GM12872 (cell line): ENCODE measurements at regions not wholly inside any gene's neighbourhood (a gene's known extent, or its start where the extent isn't known, plus 50 kb on each side); places are given as distances from the start of the nearest gene placed in this dataset.

Experiments
- TF ChIP-seq, protein P1 (sequence below): IDR thresholded peaks from 3 replicates; pipeline ENCODE4 v1.5.1; 2011; ENCODE audit warnings: low read depth, mild to moderate bottlenecking, low read length, moderate library complexity; ENCODE audit not compliant: insufficient read depth

DNA sequence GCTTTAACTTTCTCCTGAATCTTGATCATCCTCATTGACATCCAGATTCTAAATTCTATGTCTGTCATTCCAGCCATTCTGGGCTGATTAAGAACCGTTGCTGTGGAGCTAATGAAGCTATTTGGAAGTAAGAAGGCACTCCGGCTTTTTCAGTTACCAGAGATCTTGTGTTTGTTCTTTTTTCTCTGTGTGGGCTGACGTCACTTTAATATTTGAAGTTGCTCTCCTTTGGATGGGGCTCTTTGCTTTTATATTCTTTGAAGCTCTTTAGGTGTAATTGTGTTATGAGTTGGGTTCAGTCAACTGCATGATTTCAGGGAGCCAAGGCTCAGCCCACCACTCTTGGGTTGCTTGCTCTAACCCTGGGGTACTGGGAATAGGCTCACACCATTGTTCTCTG lies 460.6 kb downstream of the CDH8 start:
- TF ChIP-seq, protein P1, sequence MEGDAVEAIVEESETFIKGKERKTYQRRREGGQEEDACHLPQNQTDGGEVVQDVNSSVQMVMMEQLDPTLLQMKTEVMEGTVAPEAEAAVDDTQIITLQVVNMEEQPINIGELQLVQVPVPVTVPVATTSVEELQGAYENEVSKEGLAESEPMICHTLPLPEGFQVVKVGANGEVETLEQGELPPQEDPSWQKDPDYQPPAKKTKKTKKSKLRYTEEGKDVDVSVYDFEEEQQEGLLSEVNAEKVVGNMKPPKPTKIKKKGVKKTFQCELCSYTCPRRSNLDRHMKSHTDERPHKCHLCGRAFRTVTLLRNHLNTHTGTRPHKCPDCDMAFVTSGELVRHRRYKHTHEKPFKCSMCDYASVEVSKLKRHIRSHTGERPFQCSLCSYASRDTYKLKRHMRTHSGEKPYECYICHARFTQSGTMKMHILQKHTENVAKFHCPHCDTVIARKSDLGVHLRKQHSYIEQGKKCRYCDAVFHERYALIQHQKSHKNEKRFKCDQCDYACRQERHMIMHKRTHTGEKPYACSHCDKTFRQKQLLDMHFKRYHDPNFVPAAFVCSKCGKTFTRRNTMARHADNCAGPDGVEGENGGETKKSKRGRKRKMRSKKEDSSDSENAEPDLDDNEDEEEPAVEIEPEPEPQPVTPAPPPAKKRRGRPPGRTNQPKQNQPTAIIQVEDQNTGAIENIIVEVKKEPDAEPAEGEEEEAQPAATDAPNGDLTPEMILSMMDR = no peak

DNA sequence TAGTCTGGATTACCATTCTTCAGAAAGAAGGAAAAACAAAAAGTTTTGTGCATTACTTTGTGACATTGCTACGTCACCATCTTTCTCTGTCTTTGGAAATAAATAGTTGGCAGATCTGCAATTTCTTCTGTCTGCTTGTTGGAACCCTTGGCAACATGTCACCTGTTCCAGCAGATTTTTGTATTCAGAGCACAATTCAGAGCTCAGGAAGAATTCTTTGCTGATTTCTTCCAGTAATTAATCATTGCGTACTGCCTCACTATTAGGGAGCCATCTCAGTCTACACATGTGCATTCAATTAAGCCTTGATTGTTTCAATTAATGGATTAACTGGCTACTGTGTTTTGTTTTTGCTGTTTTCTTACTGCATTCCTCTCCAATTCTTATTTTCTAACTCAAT lies 467.2 kb downstream of the CDH8 start:
- TF ChIP-seq, protein P1 = no peak

DNA sequence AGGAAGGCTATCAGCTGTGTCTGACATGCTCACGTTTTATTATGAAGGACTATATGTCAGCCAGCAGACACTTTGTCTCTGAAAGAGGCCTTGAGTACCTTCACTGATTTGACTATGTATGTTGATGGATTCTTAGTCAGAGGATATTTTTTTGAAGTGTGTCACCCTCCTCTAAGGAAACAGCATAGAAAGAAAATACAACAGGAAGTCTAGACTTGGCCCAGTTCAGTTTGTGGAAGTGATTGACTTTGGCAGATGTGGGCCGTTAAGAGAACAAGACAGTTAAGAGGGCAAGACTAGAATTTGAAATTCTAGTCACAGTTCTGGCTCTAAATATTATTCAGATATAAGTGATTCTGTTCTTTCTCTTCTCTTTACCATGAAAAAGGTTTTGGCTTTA lies 471.5 kb downstream of the CDH8 start:
- TF ChIP-seq, protein P1 = no peak

DNA sequence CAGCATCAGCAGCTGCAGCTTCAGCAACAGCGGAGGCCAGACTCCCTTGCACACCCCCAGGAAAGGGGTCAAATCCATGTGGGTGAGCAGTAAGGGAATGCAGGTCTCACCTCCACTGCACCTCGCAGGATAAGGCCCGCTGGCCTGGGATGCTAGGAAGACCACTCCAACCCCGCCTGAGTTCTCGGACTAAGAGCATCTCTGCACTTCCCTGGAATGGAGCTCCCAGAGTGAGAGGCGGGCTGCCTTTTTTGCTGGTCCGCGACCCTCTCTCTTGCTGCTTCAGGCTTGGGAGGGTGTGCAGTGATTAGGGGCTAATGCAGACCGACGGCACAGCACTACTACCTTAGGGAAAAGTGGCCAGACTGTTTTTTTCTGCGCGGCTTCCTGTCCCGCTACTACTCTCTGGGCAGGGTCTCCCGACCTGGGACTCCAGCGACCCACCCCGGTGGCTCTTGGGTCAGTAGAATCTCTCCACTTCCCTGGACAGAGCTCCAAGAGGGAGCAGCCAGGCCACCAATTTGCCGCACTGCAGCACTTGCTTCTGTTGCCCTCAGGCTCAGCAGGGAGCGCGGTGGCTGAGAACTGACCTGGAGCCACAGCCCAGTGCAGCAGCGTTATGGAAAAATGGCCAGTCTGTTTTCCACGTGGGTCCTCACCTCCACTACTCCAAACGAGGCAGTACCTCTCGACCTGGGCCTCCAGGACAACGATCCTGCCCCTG lies 480.4 kb downstream of the CDH8 start:
- TF ChIP-seq, protein P1 = no peak

DNA sequence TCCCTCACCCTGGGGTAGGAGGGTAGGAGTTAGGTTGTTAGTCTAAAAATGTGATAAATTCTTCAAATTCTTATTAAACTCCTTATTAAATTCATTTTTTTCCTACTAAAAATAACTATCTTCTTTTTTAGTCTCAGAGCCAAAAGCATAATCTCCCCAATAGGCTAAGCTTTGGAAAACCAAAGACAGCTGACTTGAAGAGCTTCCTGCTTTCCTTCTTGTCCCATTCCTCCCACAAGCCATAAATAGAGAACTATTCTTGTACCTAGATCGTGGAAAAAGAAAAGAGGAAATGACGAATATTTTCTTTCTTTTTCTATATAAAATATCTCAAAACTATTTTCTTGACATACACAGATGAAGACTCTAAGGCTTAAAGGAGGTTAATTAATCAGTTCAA lies 486.9 kb downstream of the CDH8 start:
- TF ChIP-seq, protein P1 = no peak

DNA sequence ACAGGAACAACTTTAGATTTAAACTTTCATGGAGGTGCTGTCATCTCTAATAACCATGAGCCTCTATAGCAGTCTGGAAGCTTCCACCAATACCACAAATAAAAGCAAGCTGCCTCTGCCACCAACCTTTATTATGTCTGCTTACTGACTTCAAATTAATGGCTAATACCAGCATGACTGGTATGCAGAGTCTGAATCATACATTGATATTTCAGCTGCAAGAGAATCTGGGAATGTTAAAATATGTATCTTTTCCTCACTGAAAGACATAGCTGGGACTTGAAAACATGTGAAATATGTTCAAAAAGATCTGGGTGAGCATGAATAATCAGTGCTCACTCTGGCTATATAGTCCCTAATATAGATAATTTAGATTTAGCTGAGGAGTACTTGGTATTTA lies 488.6 kb downstream of the CDH8 start:
- TF ChIP-seq, protein P1 = no peak

GRCh38 chr16:61544165-61544564 lies 492.1 kb downstream of the CDH8 start:
- TF ChIP-seq, protein P1 = no peak

- TF ChIP-seq, protein P1 = no peak
Observed at GRCh38 chr16:61540216-61540615, 496.0 kb downstream of the CDH8 start.
